ENCODE measurements at regions not wholly inside any gene's neighbourhood (a gene's known extent, or its start where the extent isn't known, plus 50 kb on each side); places are given as distances from the start of the nearest gene placed in this dataset.

GRCh38 chr2:120884472-120885290 is 149.0 kb downstream of the GLI2 start:
- no peak for DNase-seq

DNA sequence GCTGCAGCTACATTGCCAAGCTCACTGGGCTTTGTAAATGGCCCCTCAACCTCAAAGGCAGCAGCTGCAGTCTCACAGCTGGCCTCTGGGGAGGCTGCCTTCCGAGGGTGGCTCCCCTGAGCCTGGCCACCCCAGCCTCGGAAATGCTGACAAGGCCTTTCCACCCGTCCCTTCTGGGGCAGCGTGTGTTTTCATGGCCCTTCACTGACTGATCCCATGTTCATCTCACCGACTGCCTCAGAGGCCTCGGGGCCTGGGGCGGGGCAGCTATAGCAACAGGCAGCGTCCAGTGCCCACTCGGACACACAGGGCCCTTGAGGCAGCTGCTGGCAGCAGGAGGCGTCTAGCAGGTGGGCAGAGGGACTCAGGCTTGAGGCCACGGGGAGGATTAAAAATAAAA is 149.7 kb downstream of the GLI2 start:
- no peak for DNase-seq

GRCh38 chr2:120885749-120886148 is 150.1 kb downstream of the GLI2 start:
- DNase-seq: no peak

- DNase-seq: no peak
Observed at GRCh38 chr2:120886534-120887319, 151.1 kb downstream of the GLI2 start.

GRCh38 chr2:120887320-120887697 is 151.6 kb downstream of the GLI2 start:
- no peak for DNase-seq

GRCh38 chr2:120887741-120888231 is 152.1 kb downstream of the GLI2 start:
- no peak for DNase-seq

GRCh38 chr2:120888851-120889250 is 153.2 kb downstream of the GLI2 start:
- DNase-seq: no peak

GRCh38 chr2:120889936-120890335 is 154.3 kb downstream of the GLI2 start:
- no peak for DNase-seq

GRCh38 chr2:120890566-120891360 is 155.1 kb downstream of the GLI2 start:
- DNase-seq: no peak

GRCh38 chr2:120892271-120892966 is 156.8 kb downstream of the GLI2 start:
- no peak for DNase-seq

- no peak for DNase-seq
Observed at GRCh38 chr2:120892967-120893667, 157.4 kb downstream of the GLI2 start.

GRCh38 chr2:120893811-120894584 is 158.3 kb downstream of the GLI2 start:
- no peak for DNase-seq

DNA sequence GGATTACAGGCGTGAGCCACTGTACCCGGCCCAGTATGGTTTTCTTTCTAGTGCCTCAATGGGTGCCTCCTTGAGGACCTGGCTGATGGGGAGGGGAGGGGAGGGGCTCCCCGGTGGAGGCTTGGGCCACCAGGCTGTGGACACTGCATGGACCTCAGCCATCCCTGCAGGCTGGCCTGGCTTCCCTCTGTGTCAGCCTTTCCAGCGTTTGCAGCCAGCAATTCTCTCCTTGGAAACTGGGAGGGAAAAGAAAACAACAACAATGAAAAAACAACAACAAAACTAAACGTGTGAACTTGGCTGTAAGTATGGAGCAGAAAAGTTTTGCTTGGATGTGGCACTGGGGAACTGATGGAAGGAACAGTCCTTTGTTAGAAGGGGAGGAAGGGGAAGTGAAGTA is 159.3 kb downstream of the GLI2 start:
- no peak for DNase-seq

DNA sequence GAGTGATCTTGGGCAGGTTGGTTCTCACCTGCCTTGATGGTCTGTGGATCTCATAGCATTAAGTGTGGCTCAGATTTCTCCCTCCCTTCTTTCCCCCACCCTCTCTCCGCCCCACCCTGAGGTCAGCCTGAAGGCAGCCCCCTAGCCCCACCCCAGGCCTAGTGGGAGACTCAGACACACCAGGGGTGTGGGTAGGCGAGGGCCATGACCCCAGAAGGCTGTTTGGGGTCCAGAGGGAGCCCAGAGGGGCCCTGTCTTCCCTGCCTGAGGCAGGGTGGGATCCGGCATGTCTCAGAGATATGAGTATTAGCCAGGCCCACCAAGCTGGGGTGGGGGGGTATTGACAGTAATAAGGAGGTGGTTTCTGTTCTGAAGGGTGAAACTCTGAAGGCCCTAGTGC is 160.5 kb downstream of the GLI2 start:
- DNase-seq: no peak

- DNase-seq: no peak
Observed at GRCh38 chr2:120896901-120897300, 161.2 kb downstream of the GLI2 start.

DNA sequence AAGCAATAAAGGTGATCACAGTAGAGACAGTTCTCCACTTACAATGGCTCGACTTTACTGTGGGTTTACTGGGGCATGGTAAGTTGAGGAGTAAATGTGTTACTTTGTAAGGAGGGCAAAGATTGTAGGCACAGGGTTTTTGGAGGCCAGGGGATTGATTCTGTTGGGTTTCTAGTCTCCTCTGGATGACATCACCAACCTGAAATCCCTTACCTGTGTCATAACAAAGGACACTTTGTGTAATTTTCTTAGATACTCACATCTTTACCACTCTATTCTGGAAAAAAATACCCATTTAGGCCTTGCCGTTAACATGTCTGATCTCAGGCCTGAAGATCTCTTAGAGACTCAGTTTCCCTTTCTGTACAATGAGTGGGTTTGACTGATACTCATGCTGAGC is 161.7 kb downstream of the GLI2 start:
- no peak for DNase-seq

- DNase-seq: no peak
Observed at GRCh38 chr2:120898496-120898895, 162.8 kb downstream of the GLI2 start.

GRCh38 chr2:120898961-120899750 is 163.5 kb downstream of the GLI2 start:
- no peak for DNase-seq

- no peak for DNase-seq
Observed at GRCh38 chr2:120899771-120900170, 164.1 kb downstream of the GLI2 start.

GRCh38 chr2:120901201-120901600 is 165.5 kb downstream of the GLI2 start:
- no peak for DNase-seq

Measured in activated CD4-positive, alpha-beta T cell treated with anti-CD3 and anti-CD28 coated beads, Interleukin-2, amount 50 U/mL, for 1 hour (primary cell).